IPS DF 6.9 (cell line): ENCODE measurements at regions not wholly inside any gene's neighbourhood (a gene's known extent, or its start where the extent isn't known, plus 50 kb on each side); places are given as distances from the start of the nearest gene placed in this dataset.

Source experiments
- DNase-seq: peaks from one replicate; pipeline ENCODE4 v3.0.0-alpha.2; 2013; ENCODE audit warnings: low read depth, low spot score
- H3K27ac ChIP-seq: one replicate; pipeline ENCODE4 v1.5.1; 2013; ENCODE audit warnings: low read length, control low read depth
- H3K27me3 ChIP-seq: 2 replicates; pipeline ENCODE4 v1.6.1; 2013; ENCODE audit warnings: mild to moderate bottlenecking, low read length; ENCODE audit not compliant: control insufficient read depth, insufficient read depth
- H3K36me3 ChIP-seq: 2 replicates; pipeline ENCODE4 v1.6.1; 2013; ENCODE audit warnings: low read length; ENCODE audit not compliant: control insufficient read depth, insufficient read depth
- H3K4me1 ChIP-seq: 2 replicates; pipeline ENCODE4 v1.6.1; 2013; ENCODE audit warnings: low read length; ENCODE audit not compliant: control insufficient read depth, insufficient read depth
- H3K4me3 ChIP-seq: 2 replicates; pipeline ENCODE4 v1.5.1; 2013; ENCODE audit warnings: mild to moderate bottlenecking, low read length
- H3K9me3 ChIP-seq: 2 replicates; pipeline ENCODE4 v1.6.1; 2013; ENCODE audit warnings: low read length, inconsistent platforms; ENCODE audit not compliant: control insufficient read depth, insufficient read depth
- WGBS: extraction: QIAGEN DNeasy Blood & Tissue Kit; methylation state at CpG from one replicate; pipeline ENCODE4 v1.1.7; 2013; ENCODE audit warnings: mixed read lengths, missing lambda C conversion rate; ENCODE audit not compliant: insufficient read length, insufficient coverage; 5-methylcytosine and 5-hydroxymethylcytosine counted together

GRCh38 chr12:34188974-34189373 is 166.7 kb downstream of the ALG10 start:
- Histone ChIP-seq H3K4me1 (no peaks in the 10 kb centered on the region), H3K27me3 (no peaks in the 10 kb centered on the region), H3K9me3 (peaks cover 2% of the 10 kb centered on the region; the same call in 1 of the 2 replicates), H3K36me3 (no peaks in the 10 kb centered on the region), H3K27ac (no peak overlapping the region), H3K4me3 (no peak overlapping the region)
- WGBS: no CpG with 5 or more reads among the region's 1 CpG
- no peak for DNase-seq

- Histone ChIP-seq H3K9me3 (peaks cover 2% of the 10 kb centered on the region; the same call in 1 of the 2 replicates), H3K27me3 (no peaks in the 10 kb centered on the region), H3K4me3 (no peak overlapping the region), H3K4me1 (no peaks in the 10 kb centered on the region), H3K27ac (no peak overlapping the region), H3K36me3 (no peaks in the 10 kb centered on the region)
- no peak for DNase-seq
- WGBS: no CpG with 5 or more reads among the region's 1 CpG
Measured at GRCh38 chr12:34190054-34190453, 167.8 kb downstream of the ALG10 start.

- no peak for DNase-seq
- Histone ChIP-seq H3K4me1 (no peaks in the 10 kb centered on the region), H3K27me3 (no peaks in the 10 kb centered on the region), H3K4me3 (no peak overlapping the region), H3K9me3 (peaks cover 1% of the 10 kb centered on the region), H3K27ac (no peak overlapping the region), H3K36me3 (no peaks in the 10 kb centered on the region)
- WGBS: no CpG with 5 or more reads among the region's 7 CpGs
Measured at GRCh38 chr12:34198924-34199323, 176.6 kb downstream of the ALG10 start.

- Histone ChIP-seq H3K27me3 (no peaks in the 10 kb centered on the region), H3K9me3 (peaks cover 18% of the 10 kb centered on the region), H3K36me3 (no peaks in the 10 kb centered on the region; the same call in 1 of the 2 replicates), H3K27ac (no peak overlapping the region), H3K4me1 (no peaks in the 10 kb centered on the region), H3K4me3 (no peak overlapping the region)
- WGBS: no CpG with 5 or more reads among the region's 27 CpGs
- no peak for DNase-seq
Measured at GRCh38 chr12:34203866-34204620, 181.7 kb downstream of the ALG10 start.

- Histone ChIP-seq H3K27ac (no peak overlapping the region), H3K36me3 (no peaks in the 10 kb centered on the region; the same call in 1 of the 2 replicates), H3K4me1 (no peaks in the 10 kb centered on the region), H3K27me3 (no peaks in the 10 kb centered on the region), H3K4me3 (no peak overlapping the region), H3K9me3 (peaks cover 19% of the 10 kb centered on the region)
- no peak for DNase-seq
- WGBS: no CpG with 5 or more reads among the region's 12 CpGs
Measured at GRCh38 chr12:34204830-34205285, 182.6 kb downstream of the ALG10 start.

GRCh38 chr12:34205401-34205800 is 183.1 kb downstream of the ALG10 start:
- Histone ChIP-seq H3K27me3 (no peaks in the 10 kb centered on the region), H3K36me3 (no peaks in the 10 kb centered on the region; the same call in 1 of the 2 replicates), H3K27ac (no peak overlapping the region), H3K9me3 (peaks cover 18% of the 10 kb centered on the region), H3K4me1 (no peaks in the 10 kb centered on the region), H3K4me3 (no peak overlapping the region)
- WGBS: no CpG with 5 or more reads among the region's 24 CpGs
- DNase-seq: no peak

GRCh38 chr12:34206061-34206785 is 183.9 kb downstream of the ALG10 start:
- no CpG with 5 or more reads among the region's 18 CpGs for WGBS
- no peaks in the 10 kb centered on the region; the same call in 1 of the 2 replicates for H3K36me3 ChIP-seq
- H3K27ac ChIP-seq: no peak overlapping the region
- no peak for DNase-seq
- H3K27me3 ChIP-seq: no peaks in the 10 kb centered on the region
- no peak overlapping the region for H3K4me3 ChIP-seq
- peaks cover 18% of the 10 kb centered on the region for H3K9me3 ChIP-seq
- H3K4me1 ChIP-seq: no peaks in the 10 kb centered on the region

- H3K36me3 ChIP-seq: no peaks in the 10 kb centered on the region; the same call in 1 of the 2 replicates
- H3K27me3 ChIP-seq: no peaks in the 10 kb centered on the region
- H3K4me1 ChIP-seq: no peaks in the 10 kb centered on the region
- peaks cover 20% of the 10 kb centered on the region for H3K9me3 ChIP-seq
- WGBS: no CpG with 5 or more reads among the region's 11 CpGs
- no peak overlapping the region for H3K4me3 ChIP-seq
- no peak for DNase-seq
- H3K27ac ChIP-seq: no peak overlapping the region
Measured at GRCh38 chr12:34207858-34208257, 185.6 kb downstream of the ALG10 start.

GRCh38 chr12:34208331-34209258 is 186.3 kb downstream of the ALG10 start:
- H3K36me3 ChIP-seq: no peaks in the 10 kb centered on the region; the same call in 1 of the 2 replicates
- H3K27me3 ChIP-seq: no peaks in the 10 kb centered on the region
- H3K4me1 ChIP-seq: no peaks in the 10 kb centered on the region
- H3K4me3 ChIP-seq: no peak overlapping the region
- no peak overlapping the region for H3K27ac ChIP-seq
- H3K9me3 ChIP-seq: peaks cover 20% of the 10 kb centered on the region
- DNase-seq: no peak
- no CpG with 5 or more reads among the region's 41 CpGs for WGBS
